GM19240 (cell line): ENCODE measurements at regions not wholly inside any gene's neighbourhood (a gene's known extent, or its start where the extent isn't known, plus 50 kb on each side); places are given as distances from the start of the nearest gene placed in this dataset.
"Not testable (repeated sequence)": the region's sequence is repeated elsewhere in the genome, so short reads cannot be mapped to it uniquely, and the experiment has no call there.

Experiments
- DNase-seq: peaks from one replicate; pipeline ENCODE4 v3.0.0; 2011; ENCODE audit warnings: low spot score; ENCODE audit not compliant: insufficient read length

DNA sequence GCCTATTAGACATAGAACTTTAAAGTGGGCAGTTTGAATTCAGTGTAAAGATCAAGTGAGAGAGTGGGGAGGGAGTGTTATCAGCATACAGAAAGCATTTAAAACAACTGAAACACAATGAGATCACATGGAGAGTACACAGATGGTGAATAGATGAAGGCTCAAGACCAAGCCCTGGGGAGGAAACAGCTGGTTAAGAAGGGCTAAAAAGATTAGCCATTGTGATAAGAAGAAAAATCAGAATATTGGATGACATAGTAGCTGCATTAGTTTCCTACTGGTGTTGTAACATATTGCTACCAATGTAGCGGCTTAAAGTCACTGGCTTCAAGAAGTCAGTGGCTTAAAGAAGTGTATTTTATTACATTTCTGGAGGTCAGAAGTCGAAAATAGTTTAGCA is 443.4 kb upstream of the RGS18 start:
- DNase-seq, result no peak

DNA sequence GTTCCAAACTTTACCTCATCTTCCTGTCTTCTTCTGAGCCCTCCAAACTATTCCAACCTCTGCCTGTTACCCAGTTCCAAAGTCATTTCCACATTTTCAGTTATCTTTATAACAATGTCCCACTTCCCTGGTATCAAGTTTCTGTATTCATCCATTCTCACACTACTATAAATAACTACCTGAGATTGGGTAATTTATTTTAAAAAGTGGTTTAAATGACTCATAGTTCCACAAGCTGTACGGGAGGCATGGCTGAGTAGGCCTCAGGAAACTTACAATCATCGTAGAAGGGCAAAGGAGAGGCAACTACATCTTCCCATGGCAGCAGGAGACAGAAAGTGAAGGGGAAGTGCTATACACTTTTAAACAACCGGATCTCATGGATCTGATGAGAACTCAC is 428.5 kb upstream of the RGS18 start:
- DNase-seq, result no peak

DNA sequence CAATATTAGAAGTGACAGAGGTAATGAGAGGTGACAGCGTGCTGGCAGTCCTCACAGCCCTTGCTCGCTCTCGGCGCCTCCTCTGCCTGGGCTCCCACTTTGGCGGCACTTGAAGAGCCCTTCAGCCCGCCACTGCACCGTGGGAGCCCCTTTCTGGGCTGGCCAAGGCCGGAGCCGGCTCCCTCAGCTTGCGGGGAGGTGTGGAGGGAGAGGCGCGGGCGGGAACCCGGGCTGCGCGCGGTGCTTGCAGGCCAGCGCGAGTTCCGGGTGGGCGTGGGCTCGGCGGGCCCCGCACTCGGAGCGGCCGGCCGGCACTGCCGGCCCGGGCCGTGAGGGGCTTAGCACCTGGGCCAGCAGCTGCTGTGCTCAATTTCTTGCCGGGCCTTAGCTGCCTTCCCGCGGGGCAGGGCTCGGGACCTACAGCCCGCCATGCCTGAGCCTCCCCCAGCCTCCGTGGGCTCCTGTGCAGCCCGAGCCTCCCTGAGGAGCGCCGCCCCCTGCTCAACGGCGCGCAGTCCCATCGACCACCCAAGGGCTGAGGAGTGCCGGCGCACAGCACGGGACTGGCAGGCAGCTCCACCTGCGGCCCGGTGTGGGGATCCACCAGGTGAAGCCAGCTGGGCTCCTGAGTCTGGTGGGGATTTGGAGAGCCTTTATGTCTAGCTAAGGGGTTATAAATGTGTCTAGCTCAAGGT is 426.5 kb upstream of the RGS18 start:
- DNase-seq, result not testable (repeated sequence)

DNA sequence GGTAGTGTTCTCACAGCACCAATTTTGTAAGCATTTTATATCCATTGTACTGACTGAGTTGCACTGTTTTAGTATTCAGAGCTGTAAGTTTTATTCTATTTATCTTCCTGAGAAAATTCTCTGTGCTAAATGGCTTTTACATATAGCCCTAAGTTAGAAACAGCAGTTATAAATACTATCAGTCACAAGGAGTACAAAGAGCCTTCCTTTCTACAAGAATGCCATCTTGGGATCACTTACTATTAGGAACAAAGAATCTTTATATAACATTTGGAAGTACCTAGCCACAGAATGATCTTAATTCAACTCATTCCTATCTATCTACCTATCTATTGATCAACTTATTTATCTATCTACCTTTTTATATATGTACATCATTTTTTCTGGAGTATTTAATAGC is 423.9 kb upstream of the RGS18 start:
- DNase-seq, result no peak

DNA sequence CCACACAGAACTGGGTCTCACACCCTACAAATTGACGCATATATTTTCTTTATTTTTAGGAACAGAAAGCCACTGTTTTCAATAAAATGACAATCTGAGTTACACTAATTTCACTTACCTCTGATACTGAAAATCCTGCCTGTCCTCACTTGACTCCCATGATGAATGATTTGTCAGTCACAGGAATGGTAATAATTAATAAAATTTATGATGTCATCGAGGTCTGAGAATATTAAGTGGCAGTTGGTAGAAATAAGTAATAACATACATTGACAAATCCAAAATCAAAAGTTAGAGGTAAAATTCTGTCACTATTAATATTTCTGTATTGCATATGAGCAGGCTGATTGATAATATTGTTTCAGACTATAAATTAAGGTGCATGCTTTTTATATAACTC is 418.7 kb upstream of the RGS18 start:
- no peak for DNase-seq

DNA sequence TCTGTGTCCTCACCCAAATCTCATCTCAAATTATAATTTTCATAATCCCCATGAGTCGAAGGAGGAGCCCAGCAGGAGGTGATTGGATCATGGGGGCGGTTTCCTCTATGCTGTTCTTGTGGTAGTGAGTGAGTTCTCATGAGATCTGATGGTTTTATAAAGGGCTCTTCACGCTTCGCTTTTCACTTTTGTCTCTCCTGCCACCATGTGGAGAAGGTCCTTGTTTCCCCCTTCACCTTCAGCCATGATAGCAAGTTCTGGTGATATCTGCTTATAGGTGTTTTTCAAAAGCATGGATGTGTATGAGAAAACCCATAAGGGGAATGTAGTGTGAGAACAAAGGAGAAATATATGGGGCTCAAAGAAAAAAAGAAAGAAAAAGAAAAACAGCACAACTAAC is 405.9 kb upstream of the RGS18 start:
- no peak for DNase-seq

DNA sequence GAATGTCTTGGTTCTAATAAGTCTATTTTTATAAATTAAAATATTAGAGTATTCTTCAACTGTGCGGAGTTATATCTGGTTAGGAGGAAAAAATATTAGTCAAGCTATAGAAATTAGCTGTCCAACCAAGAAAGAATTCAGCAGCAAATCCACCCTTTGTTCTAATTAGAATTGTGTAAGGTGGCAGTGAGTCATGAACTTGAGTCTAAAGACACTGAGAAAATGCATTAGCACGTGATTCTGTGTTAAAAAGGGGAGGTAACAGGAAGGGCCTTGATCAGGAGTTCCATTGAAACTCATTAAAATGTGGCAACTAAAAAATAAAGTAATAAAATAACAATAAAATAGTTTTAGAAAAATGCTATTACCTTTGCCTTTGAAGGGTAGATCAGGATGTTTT is 398.2 kb upstream of the RGS18 start:
- DNase-seq, result no peak

DNA sequence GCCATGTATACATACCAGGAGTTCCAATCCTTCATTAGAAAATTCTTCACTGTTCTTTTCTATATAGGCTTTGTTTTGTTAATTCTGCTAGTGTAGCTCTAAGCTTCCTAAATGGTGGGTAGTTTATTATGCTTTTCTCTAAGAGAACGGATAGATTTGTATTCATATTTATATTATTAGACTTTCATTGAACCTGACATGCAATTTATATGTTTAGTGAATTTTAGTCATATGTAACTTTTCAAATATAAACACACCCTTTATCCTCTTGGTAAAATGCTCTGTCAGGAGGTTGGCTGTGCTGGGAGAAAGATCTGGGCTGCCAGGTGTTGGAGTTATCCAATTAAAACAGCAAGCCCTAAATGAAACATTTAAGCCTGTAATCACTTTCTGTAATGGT is 369.7 kb upstream of the RGS18 start:
- no peak for DNase-seq

DNA sequence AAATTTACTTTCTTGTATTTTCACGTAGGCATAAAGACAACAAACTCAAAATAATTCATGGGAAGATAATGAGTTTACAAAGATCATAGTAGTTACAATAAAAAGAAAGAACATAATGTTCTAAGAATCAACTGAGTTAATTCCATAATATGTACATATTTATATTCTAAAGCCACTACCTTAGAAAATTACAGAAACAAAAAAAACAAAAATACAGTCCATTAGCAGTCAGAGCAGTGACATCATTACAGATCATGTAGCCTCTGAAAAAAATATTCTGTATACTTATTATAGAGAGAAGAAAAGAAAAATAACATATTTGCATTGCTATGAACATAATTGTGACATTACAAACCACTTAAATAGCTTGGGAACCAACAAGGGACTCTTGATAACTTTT is 360.1 kb upstream of the RGS18 start:
- no peak for DNase-seq

DNA sequence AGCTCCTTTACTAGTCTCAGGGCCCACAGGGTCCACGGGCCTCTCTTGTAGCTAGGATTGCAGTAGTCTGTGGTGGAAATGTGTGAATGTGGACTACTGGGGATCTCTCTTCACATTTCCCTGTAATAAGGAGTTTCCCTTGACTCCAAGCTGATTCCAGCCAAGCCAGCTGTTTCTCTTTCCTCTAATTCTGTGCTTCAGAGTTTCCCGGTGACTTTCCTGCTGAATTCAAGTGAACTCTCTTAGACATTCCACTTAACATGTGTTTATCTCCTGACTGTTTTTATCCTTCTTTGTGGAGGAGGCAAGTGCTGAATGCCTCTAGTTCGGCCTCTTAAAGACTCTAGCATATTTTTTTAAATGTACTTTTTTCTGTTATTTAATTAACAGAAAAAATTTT is 354.0 kb upstream of the RGS18 start:
- no peak for DNase-seq

DNA sequence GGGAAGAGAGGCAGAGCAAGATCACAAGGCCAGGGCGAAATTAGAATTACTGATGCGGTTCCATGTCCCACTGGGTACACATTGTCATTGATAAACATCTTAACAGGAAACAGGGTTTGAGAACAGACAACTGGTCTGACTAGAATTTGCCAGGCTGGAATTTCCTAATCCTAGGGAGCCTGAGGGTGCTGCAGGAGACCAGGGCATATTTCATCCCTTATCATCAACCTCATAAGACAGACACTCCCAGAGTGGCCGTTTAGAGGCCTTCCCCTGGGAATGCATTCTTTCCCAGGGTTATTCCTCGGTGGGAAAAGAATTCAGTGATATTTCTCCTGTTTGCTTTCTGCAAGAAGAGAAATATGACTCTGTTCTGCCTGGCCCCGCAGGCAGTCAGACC is 344.7 kb upstream of the RGS18 start:
- not testable (repeated sequence) for DNase-seq

DNA sequence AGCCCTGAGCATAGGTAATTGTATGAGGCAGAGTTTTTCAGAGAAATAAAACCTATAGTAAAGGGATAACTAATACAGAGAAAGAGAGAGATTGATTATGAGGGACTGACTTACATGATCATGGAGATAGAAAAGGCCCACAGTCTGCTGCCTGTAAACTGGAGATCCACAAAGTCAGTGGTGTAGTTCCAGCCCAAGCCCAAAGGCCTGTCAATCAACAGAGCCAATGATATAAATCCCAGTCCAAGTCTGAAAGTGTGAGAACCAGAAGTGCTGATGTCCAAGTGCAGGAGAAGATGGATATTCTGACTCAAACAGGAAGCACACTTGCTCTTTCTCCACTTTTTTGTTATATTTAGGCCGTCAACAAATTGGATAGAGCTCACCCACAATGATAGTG is 340.1 kb upstream of the RGS18 start:
- no peak for DNase-seq

DNA sequence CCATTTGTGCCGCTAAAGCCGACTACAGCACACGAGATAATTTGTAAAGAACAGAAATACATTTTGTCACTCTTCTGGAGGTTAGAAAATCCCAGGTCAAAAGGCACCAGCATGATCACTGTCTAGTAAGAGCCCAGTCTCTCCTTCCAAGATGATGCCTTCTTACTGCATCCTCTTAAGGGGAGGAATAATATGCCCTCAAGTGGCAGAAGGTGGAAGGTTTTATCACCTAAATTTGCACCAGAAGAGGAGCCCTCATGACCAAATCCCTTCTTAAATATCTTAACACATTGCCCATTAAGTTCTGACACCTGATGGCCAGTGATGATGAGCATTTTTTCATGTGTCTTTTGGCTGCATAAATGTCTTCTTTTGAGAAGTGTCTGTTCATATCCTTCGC is 326.7 kb upstream of the RGS18 start:
- no peak for DNase-seq

DNA sequence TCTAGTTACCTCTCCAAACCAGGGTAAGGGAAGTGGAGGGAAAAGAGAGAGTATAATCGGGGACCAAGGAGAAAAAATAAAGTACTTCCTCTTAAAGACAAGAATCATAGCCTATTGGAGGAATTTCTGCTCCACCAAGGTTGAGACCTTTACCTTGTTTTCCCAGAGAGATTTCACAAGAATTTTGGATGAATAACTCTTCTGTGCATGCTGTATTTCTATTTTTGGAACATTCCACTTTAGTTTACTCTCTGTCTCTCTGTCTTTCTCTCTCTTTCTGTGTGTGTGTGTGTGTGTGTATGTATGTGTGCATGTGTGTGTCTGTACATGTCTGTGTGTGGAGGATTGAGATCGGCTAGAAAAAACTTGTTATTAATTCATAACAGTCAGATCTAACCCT is 318.4 kb upstream of the RGS18 start:
- DNase-seq, result no peak

DNA sequence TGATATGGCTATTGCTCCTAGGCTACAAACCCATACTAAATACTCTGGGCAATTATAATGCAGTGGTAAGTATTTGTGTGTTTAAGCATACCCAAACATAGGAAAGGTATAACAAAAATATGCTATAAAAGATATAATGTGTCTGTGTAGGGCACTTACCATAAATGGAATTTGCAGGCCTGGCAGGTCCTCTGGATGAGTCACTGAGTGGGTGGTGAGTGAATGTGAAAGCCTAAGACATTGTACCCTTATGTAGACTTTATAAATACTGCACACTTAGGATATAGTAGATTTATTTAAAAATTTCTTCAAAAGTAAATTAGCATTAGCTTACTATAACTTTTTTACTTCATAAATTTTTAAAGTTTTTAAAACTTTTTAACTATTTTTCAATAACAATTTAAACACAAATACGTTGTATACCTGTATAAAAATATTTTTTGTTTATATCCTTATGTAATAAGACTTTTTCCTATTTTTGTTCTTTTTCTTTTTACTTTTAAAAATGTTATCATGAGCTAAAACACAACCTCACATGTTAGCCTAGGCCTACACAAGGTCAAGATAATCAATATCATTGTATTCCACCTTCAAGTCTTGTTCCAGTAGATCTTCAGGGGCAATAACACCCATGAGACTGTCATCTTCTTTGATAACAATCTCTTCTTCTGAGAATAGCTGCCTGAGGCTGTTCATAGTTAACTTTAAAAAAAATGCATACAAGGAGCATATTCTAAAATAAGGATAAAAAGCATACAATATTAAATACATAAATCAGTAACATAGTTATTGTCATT is 306.3 kb upstream of the RGS18 start:
- DNase-seq, result no peak

DNA sequence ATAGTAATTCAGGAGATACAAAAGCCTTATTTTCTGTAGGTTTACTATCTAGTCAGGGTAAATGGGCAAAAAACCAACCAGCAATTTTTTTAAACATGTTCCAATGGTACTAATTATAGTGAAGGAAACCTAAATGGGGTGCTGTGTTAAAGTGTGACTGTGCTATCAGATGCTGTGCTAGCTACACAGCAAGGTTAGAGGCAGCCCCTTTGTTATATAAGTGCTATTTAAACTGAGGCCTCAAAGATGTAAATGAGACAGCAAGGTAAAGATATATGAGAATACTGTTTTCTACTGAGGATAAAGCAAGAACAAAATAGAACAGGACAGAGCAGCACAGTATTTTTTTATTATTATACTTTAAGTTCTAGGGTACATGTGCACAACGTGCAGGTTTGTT is 305.4 kb upstream of the RGS18 start:
- DNase-seq, result no peak

DNA sequence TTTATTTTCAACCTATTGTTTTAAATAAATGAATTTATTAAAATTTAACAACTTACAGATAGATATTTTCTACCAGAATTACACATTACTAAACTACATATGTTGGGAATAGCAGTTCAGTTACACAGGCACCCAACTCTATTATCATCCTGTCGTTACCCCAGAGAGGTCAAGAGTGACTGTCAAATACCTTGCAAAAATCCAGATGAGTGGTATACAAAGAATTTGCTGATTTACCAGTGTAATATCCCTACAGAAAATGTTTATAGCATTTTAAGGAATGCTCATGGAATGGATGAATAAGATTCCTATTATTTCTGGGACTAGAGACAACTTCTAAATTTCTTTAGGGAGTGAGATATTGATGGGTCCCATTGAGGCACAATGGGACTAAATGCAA is 300.7 kb upstream of the RGS18 start:
- DNase-seq, result no peak

DNA sequence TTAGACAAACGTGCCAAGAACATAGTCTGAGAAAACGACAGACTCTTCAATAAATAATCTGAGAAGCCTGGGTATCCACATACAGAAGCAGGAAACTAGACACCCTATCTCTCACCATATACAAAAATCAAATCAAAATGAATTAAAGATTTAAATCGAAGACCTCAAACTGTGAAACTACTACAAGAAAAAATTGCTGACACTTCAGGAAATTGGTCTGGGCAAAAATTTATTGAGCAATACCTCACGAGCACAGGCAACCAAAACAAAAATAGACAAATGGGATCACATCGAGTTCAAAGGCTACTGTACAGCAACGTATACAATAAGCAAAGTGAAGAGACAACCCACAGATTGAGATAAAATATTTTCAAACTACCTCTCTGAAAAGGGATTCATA is 292.8 kb upstream of the RGS18 start:
- no peak for DNase-seq

DNA sequence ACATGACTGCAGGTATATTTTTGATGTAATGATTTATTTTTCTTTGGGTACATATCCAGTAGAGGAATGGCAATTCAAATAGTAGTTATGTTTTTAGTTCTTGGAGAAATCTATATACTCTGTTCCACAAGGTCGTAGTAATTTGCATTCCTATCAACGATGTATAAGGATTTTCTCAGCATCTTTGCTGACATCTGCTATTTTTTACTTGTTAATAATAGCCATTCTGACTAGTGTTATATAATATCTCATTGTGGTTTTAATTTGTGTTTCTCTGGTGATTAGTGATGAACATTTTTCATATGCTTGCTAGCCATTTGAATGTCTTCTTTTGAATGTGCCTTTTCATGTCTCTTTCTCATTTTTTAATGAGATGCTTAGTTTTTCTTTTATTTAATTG is 292.1 kb upstream of the RGS18 start:
- no peak for DNase-seq

DNA sequence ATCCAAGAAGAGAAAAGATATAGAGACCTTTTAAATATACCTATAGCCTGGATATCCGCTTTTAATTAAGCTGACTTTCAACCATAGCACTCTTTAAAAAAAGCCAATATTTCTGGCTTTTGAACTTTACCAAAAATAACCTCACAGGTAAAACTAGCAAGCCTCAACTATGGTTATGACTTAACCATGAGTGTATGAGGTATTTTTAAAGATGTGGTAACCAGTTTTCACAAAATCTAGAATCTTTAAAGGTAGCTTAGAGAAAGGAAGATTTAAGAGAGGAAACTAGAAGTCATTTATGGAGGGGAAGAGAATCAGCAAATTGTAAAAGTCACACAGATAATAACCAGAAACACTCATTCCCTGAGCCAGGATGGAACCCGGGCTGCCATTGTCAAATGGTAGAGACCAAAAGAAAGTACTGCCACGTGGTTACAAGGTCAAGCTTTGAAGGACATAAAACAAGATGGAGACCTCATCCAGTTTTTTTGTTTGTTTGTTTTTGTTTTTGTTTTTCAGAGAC is 288.4 kb upstream of the RGS18 start:
- DNase-seq, result no peak

DNA sequence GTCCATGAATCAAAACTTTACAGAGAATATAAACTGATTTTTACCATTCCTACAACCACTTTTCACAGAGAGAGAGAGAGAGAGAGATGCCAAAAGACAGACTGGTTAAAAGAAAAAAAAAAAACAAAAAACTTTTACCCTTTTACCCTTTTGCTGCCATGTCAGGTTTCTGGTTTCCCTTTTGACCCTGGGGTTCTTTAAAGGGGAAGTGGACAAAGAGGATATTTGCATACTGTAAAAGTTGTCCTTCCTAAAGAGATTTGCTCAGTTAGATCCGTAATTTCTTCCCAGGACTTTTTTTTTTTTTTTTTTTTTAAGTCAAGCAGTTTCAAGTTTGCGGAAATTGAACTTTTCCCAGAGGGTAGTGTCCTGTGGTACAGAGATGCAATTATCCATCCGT is 287.8 kb upstream of the RGS18 start:
- DNase-seq, result no peak

DNA sequence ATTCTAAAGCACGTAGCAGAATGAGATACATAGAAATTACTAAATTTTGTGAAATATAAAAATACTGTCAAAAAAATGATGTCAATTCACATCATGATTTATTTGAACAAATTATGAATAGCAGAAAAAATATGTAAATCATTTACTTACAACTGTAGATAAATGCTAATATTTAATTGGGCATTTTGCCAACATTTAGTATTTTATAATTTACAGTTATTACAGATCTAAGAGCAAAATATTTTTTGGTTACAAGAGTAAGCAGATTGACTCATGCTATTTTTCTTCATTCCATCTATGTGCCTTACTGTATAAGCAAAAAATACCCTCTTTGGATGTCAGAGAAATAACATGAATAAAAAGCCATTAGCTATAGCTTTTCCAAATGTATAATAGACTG is 282.3 kb upstream of the RGS18 start:
- no peak for DNase-seq

DNA sequence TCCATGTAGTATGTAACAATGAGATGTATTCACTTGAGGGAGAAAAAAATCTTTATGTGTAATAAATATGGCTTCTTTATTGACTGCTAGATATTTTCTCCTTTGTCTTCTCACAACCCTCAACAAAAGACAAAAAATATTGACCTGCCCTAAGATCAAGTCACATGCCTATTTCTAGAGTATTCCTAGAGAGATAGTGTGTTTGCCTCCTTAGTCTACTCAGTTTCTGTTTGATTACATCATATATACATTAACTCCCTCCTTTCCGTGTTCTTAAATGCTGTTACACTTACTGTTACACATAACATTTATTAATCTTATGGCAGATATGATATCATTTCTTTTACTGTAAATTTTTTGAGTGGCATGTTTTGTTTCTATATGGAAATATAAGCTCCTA is 281.6 kb upstream of the RGS18 start:
- DNase-seq, result no peak
